Activated naive CD4-positive, alpha-beta T cell treated with anti-CD3 and anti-CD28 coated beads, Interleukin-2, amount 50 U/mL, for 16 hours (primary cell): ENCODE measurements at regions not wholly inside any gene's neighbourhood (a gene's known extent, or its start where the extent isn't known, plus 50 kb on each side); places are given as distances from the start of the nearest gene placed in this dataset.

ENCODE experiments used
- DNase-seq: peaks from one replicate; pipeline ENCODE4 v3.0.0-alpha.2; 2020

GRCh38 chr3:117695871-117696645 lies 986.5 kb downstream of the TUSC7 start:
- no peak for DNase-seq

DNA sequence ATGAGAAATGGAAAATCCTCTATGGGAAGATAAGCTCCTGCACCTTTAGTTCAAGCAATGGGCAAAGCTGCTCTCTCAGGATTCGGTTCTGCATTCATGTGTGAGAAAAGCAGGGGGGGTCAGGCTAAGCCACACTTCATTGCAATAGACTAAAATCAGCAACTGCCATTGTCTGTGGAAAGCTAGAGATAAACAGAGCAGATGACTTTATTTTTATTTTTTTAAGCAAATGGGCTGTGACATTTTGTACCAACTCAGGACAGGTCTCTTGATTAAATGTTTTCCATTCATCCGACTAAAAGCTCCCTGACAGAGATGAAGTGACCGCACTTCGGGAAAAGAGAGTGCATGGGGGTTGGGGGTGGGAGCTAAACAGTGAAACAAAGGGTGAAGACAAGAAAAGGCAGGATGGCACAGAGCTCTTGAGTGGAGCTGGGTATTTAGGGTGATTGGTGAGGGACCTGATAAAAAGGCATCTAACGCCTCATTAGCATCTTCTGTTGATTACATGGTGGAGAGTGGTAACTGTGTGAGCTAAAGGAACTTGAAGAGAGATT lies 987.4 kb downstream of the TUSC7 start:
- DNase-seq: no peak

DNA sequence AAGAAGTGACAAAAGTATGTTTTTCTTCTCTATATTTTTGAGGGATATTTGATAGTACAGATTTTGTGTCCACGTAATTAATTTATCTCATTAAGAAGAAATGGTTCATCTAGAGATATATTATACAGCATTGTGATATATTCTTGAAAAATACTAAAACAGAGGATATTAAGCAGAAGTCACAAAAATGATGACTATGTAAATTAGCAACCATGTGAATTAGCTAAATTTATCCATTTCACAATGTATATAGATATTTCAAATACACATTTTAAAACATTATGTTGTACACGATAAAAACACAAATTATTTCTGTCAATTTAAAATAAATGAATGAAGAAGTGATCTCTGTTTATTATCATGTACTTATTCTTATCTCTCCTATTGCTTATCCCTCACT lies 989.5 kb downstream of the TUSC7 start:
- DNase-seq: no peak

DNA sequence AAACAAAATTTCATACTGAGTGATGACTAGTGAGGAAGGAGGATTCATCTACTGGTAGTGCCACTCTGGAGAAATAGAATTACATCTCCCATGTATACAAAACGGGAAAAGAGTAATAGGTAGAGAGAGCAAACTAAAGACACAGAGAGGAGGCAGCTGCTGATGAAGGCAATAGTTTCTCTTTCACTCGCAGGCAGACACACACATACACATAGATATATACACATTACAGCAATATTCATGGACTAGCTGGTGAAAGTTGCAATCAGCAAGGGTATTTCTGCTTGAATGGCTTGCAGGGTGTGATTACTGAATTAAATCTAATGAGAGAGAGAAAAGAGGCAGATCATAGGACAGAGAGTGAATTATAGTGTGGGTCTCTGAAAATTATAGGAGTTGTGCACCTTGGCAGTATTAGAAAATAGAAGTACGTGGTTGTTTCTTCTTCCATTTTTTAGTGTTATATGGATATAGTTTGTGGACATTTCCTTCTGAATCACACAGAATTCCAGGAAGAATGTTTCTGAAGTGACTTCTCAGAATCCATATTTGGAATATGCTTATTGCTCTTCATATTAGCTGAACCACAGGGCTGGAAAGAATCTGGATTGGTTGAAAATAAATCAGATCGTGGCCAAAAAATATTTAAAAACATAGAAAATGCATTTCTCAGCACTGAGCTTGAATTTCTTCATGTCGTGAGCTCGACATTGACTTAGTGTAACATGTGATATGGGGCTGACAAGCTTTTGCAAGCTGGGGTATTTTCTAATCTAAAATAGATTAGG lies 991.2 kb downstream of the TUSC7 start:
- DNase-seq: no peak

GRCh38 chr3:117705011-117705410 lies 995.4 kb downstream of the TUSC7 start:
- DNase-seq: no peak

- DNase-seq: no peak
These were observed 996.5 kb downstream of the TUSC7 start for GRCh38 chr3:117706037-117706436.

DNA sequence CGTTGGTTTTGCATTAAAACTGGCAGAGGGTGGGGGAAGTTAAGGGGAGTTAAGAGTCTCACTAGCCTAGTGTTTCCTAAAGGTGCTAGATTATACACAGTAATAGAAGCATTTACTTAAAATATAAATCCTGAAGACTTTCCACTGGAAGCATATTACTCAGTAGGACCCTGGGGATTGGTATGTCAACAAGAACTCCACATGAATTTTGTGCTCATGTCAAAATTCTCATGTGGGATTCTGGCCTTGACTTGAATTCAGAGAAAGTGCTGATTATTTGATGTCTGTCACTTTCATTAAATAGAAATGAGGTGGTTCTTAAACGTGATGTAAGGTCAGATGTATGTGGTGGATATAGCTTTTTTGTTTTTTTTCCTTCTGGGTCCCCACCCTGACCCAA lies 997.2 kb downstream of the TUSC7 start:
- no peak for DNase-seq

- no peak for DNase-seq
These were observed 999.0 kb downstream of the TUSC7 start for GRCh38 chr3:117708601-117709000.

GRCh38 chr3:117709108-117709507 lies 999.5 kb downstream of the TUSC7 start:
- DNase-seq: no peak

GRCh38 chr3:117710501-117710900 lies 1000.9 kb downstream of the TUSC7 start:
- DNase-seq: no peak

DNA sequence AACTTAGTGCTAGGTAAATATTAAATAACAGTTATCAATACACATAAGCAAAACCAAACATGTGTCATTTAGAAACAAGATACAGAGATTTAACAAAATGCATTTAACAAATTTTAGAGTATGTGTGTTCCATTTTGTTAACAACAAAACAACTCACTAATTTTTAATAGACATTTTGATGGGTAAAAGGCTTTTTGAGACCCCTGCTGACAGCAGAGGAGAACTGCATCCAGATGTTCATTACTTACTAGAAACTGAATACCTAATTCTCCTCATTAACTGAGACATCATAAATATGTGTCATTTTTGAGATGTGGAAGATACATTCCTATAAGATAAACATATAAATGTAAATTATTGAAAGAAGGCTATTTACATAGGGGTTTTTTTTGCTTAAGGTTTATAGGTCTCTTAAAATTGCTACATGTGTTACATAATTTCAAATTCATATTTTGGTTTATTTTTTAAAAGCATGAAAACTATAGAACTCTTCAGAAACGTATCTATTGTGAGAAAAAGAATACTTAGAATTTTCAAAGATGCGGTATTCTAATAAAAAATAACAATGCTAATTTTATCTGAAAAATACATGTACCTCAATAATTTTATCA lies 1009.8 kb downstream of the TUSC7 start:
- no peak for DNase-seq

- DNase-seq: no peak
These were observed 1012.3 kb downstream of the TUSC7 start for GRCh38 chr3:117721866-117722265.

GRCh38 chr3:117722856-117723255 lies 1013.3 kb downstream of the TUSC7 start:
- no peak for DNase-seq

DNA sequence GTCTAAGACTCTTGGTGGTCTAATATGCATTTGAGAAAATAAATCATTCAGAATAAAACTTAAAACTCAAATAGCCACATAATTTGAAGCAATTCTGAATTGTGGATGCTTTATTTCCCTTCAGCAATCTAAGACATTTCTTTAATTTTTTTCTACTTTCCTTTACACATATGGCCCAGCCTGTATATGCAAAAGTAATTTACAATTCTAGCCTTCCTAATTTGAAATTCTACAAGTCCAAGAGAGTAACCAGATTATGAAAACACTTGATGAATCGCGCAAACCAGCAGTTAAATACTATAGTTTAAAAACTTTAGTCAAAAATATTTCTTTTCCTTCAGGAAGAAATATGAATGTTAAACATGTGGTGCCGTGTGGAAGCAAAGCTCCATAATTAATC lies 1014.2 kb downstream of the TUSC7 start:
- DNase-seq: no peak

DNA sequence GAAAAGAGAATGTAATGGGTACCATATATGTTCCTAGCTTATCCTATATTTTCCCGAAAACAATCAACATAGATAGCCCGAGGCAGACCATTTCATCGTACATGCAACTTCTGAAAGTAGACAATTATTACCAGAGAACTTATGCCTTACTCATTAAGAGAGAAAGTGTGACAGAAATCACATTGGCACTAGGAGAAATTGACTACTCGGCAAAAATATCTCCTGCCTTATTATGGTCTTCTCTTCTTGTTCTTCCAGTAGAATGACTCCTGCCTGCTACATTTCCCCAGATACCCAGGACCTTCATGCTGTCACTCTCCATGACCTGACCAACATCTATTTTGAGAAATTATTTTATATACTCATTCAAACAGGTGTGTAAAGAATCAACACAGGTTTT lies 1015.7 kb downstream of the TUSC7 start:
- DNase-seq: no peak

DNA sequence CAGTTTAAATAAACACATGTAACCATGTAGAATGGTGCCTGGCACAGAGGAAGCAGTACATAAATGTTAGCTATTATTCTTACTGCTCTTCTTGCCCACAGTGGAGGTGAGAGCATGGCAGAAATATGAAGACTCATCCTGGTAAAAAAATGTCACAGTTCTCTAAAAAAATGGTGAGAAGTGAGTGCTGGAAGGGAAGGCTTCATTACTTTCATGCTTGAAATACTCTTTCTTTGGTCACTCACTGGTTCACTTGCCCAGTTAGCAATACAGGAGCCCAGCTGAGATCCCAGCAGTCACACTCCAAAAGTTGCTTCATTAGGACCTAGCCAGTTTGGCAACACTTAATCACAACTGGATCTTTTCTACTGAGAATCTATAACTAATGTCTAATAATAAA lies 1017.2 kb downstream of the TUSC7 start:
- no peak for DNase-seq

GRCh38 chr3:117728226-117728625 lies 1018.6 kb downstream of the TUSC7 start:
- DNase-seq: no peak

DNA sequence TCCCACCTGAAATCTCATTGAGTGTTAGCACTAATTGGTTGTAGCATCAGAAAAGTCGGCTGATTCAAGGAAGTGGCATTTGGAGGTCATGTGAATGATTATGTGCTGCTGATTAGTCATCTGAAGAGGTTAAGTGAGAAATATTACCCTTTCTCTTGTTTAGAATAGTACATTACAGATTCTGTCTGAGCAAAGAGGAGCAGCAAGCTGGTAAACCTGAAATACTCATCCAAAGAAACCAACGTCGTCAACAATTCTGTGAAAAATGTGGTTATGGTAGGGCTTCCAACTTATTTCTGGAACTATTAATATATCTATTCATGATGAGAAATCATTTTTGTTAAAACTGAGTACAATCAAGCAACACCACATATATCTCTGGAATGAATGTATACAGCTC lies 1024.9 kb downstream of the TUSC7 start:
- no peak for DNase-seq

- DNase-seq: no peak
These were observed 1026.0 kb downstream of the TUSC7 start for GRCh38 chr3:117735481-117736101.

- no peak for DNase-seq
These were observed 1027.3 kb downstream of the TUSC7 start for GRCh38 chr3:117736846-117737245.

DNA sequence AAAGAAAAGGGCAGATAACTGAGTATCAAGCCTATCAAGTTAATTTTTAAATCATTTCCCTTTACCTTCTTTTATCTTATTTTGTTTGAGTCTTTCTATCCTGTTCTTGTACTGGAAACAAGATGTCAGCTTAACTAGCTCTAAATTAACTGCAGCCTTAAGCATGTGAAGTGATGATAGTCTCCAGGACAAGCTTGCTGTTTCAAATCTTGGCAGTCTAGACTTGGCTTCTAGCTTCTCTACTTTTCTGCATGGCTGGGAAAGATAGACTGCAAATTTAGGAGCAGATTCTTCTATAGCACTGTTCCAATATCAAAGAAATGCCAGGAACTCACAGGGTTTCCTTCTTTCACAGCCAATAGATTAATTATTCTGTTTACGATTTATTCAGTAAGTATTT lies 1034.4 kb downstream of the TUSC7 start:
- DNase-seq: no peak

DNA sequence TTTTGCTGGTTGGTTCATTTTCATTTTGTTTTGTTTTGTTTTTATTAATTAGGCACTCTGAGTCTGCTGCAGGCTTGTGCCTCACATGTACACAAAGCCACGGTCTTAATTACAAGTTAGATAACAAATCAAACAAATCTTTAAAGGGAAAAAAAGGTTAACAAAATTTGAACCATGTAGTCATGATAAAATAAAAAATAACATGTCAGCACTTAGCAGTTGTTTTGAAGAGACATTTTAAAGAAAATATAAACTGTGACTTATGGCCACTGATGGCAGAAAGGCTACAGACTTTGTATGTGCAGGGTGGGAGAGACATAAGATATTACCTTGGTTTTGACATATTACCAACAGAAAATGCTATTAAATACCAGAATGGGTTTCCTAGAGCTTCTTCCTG lies 1035.4 kb downstream of the TUSC7 start:
- no peak for DNase-seq

DNA sequence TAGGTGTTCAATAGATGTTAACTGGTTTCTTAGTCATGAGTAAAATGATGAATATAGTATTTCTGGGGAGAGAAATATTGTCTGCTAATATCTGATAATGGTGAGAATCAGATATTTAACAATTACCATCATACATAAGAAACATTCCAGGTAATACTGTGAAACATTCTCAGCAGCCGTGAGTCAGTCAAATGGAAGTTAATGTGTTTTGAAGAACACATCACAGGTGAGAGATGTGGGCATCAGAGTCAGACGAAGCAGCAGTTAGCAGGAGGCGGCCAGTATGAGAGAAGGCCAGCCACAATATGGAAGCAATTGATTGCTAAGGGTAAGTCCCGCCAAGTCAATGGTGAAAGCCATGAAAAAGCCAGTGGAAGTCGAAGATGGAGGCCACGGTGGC lies 1035.9 kb downstream of the TUSC7 start:
- DNase-seq: no peak
